RKO (cell line): ENCODE measurements at regions not wholly inside any gene's neighbourhood (a gene's known extent, or its start where the extent isn't known, plus 50 kb on each side); places are given as distances from the start of the nearest gene placed in this dataset.

Source experiments
- DNase-seq: peaks from one replicate; pipeline ENCODE4 v3.0.0-alpha.2; 2016; ENCODE audit warnings: low spot score

- no peak for DNase-seq
Measured at GRCh38 chr5:2602451-2603271, 148.8 kb downstream of the IRX2 start.

- DNase-seq, result no peak
Measured at GRCh38 chr5:2598503-2598902, 153.0 kb downstream of the IRX2 start.

GRCh38 chr5:2594701-2595100, 156.8 kb downstream of the IRX2 start:
- no peak for DNase-seq

GRCh38 chr5:2592766-2593165, 158.7 kb downstream of the IRX2 start:
- DNase-seq, result no peak

GRCh38 chr5:2591777-2592453, 159.6 kb downstream of the IRX2 start:
- no peak for DNase-seq

GRCh38 chr5:2588850-2589501, 162.5 kb downstream of the IRX2 start:
- DNase-seq, result no peak

- no peak for DNase-seq
Measured at GRCh38 chr5:2587189-2588031, 164.1 kb downstream of the IRX2 start.

- DNase-seq, result no peak
Measured at GRCh38 chr5:2586016-2586715, 165.3 kb downstream of the IRX2 start.

GRCh38 chr5:2584579-2585269, 166.8 kb downstream of the IRX2 start:
- no peak for DNase-seq

GRCh38 chr5:2582507-2582906, 169.0 kb downstream of the IRX2 start:
- no peak for DNase-seq

- no peak for DNase-seq
Measured at GRCh38 chr5:2582106-2582505, 169.4 kb downstream of the IRX2 start.

- no peak for DNase-seq
Measured at GRCh38 chr5:2581418-2581817, 170.1 kb downstream of the IRX2 start.

GRCh38 chr5:2579126-2579525, 172.4 kb downstream of the IRX2 start:
- DNase-seq, result no peak

- DNase-seq, result no peak
Measured at GRCh38 chr5:2577312-2578036, 174.0 kb downstream of the IRX2 start.

GRCh38 chr5:2576823-2577222, 174.7 kb downstream of the IRX2 start:
- no peak for DNase-seq

- no peak for DNase-seq
Measured at GRCh38 chr5:2575871-2576270, 175.6 kb downstream of the IRX2 start.

- DNase-seq, result no peak
Measured at GRCh38 chr5:2575292-2575691, 176.2 kb downstream of the IRX2 start.

GRCh38 chr5:2574155-2574554, 177.3 kb downstream of the IRX2 start:
- no peak for DNase-seq

- no peak for DNase-seq
Measured at GRCh38 chr5:2570586-2570985, 180.9 kb downstream of the IRX2 start.
